Endothelial cell (in vitro differentiated cells): ENCODE measurements at regions not wholly inside any gene's neighbourhood (a gene's known extent, or its start where the extent isn't known, plus 50 kb on each side); places are given as distances from the start of the nearest gene placed in this dataset.

Source experiments
- DNase-seq: peaks from one replicate; pipeline ENCODE4 v3.0.0; 2021; ENCODE audit warnings: low spot score
- H3K27ac Mint-ChIP-seq: one replicate; pipeline ENCODE4 v1.8.0; 2021; ENCODE audit warnings: mixed read lengths, inconsistent platforms; ENCODE audit not compliant: unreplicated experiment
- H3K27me3 Mint-ChIP-seq: one replicate; pipeline ENCODE4 v1.8.0; 2021; ENCODE audit warnings: mild to moderate bottlenecking, moderate library complexity, mixed read lengths, inconsistent platforms; ENCODE audit not compliant: unreplicated experiment
- H3K36me3 Mint-ChIP-seq: one replicate; pipeline ENCODE4 v1.8.0; 2021; ENCODE audit warnings: mild to moderate bottlenecking, low read depth, mixed read lengths, inconsistent platforms; ENCODE audit not compliant: unreplicated experiment
- H3K4me1 Mint-ChIP-seq: one replicate; pipeline ENCODE4 v1.8.0; 2021; ENCODE audit warnings: mild to moderate bottlenecking, mixed read lengths, inconsistent platforms; ENCODE audit not compliant: unreplicated experiment
- H3K4me3 Mint-ChIP-seq: one replicate; pipeline ENCODE4 v1.8.0; 2021; ENCODE audit warnings: mild to moderate bottlenecking, mixed read lengths, inconsistent platforms; ENCODE audit not compliant: unreplicated experiment
- H3K9me3 Mint-ChIP-seq: one replicate; pipeline ENCODE4 v1.8.0; 2021; ENCODE audit warnings: mixed read lengths, inconsistent platforms; ENCODE audit not compliant: unreplicated experiment
- TF ChIP-seq, protein P1 (sequence below): fragments of 200-600 bp; sonication (generic); IDR thresholded peaks from one replicate; pipeline ENCODE4 v1.5.0; 2021; ENCODE audit warnings: antibody characterized with exemption; ENCODE audit not compliant: unreplicated experiment

DNA sequence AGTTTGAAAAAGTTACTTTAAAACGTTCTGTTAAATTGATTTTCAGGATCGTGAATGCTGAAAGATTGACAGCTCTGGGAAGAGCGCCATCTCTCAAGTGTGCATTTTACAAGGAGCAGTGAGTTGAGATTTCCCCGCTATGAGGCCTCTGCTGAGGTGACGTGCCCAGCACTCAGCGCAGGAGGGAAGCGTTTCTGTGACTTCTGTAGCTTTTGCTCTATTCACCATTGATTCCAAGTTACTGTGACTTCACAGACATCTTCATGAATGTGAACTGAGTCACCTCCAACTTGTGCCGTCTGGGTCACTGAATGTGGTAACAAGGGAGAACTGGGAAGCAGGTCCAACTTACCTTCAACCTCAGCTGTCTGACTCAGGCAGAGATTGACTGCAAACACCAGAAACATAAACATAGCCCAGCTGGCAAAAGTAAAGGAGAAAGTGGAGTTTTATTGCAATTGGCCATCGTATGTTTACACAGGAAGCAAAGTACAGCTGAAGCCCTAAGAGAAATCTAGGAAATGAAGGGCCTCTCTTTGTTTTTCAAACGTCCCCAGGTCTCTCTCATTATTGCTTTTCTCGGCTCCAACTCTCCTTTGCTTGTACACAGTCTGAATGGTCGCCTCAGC lies 428.8 kb upstream of the CLINT1 start:
- Mint-ChIP-seq H3K9me3 (no peaks in the 10 kb centered on the region), H3K36me3 (no peaks in the 10 kb centered on the region), H3K27me3 (peaks cover 2% of the 10 kb centered on the region), H3K27ac (peak overlapping the region; percentile 22), H3K4me1 (peaks cover 9% of the 10 kb centered on the region), H3K4me3 (no peak overlapping the region)
- DNase-seq, result no peak
- TF ChIP-seq, protein P1, sequence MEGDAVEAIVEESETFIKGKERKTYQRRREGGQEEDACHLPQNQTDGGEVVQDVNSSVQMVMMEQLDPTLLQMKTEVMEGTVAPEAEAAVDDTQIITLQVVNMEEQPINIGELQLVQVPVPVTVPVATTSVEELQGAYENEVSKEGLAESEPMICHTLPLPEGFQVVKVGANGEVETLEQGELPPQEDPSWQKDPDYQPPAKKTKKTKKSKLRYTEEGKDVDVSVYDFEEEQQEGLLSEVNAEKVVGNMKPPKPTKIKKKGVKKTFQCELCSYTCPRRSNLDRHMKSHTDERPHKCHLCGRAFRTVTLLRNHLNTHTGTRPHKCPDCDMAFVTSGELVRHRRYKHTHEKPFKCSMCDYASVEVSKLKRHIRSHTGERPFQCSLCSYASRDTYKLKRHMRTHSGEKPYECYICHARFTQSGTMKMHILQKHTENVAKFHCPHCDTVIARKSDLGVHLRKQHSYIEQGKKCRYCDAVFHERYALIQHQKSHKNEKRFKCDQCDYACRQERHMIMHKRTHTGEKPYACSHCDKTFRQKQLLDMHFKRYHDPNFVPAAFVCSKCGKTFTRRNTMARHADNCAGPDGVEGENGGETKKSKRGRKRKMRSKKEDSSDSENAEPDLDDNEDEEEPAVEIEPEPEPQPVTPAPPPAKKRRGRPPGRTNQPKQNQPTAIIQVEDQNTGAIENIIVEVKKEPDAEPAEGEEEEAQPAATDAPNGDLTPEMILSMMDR, result no peak

- no peak overlapping the region for H3K27ac Mint-ChIP-seq
- DNase-seq, result no peak
- H3K4me1 Mint-ChIP-seq, result peaks cover 9% of the 10 kb centered on the region
- no peaks in the 10 kb centered on the region for H3K9me3 Mint-ChIP-seq
- no peaks in the 10 kb centered on the region for H3K36me3 Mint-ChIP-seq
- TF ChIP-seq, protein P1, result no peak
- no peak overlapping the region for H3K4me3 Mint-ChIP-seq
- peaks cover 2% of the 10 kb centered on the region for H3K27me3 Mint-ChIP-seq
These were observed 427.9 kb upstream of the CLINT1 start for GRCh38 chr5:158286827-158287226.

DNA sequence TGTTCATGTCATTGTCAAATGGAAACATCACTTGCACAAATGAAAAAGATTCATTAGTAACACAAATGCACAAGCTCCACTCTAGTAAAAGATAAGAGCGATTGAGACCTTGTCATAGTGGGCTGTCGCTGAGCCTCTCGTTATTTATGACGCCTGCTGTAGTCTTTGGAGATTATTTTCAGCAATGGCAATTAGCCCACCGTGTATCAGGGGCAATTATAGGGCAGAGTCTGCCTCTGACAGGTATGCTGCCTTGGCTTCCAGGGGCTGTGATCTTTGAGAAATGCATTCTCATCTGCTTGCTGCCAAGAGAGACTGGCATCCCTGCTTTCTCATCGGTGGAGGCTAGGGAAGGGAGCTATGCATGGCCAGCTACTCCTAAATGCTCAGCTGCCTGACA lies 426.8 kb upstream of the CLINT1 start:
- H3K27me3 Mint-ChIP-seq, result peaks cover 2% of the 10 kb centered on the region
- no peak overlapping the region for H3K27ac Mint-ChIP-seq
- DNase-seq, result no peak
- peaks cover 9% of the 10 kb centered on the region for H3K4me1 Mint-ChIP-seq
- H3K9me3 Mint-ChIP-seq, result no peaks in the 10 kb centered on the region
- no peaks in the 10 kb centered on the region for H3K36me3 Mint-ChIP-seq
- H3K4me3 Mint-ChIP-seq, result no peak overlapping the region
- TF ChIP-seq, protein P1, result no peak

GRCh38 chr5:158284242-158284641 lies 425.3 kb upstream of the CLINT1 start:
- TF ChIP-seq, protein P1, result no peak
- Mint-ChIP-seq H3K27ac (no peak overlapping the region), H3K9me3 (no peaks in the 10 kb centered on the region), H3K36me3 (no peaks in the 10 kb centered on the region), H3K4me1 (peaks cover 9% of the 10 kb centered on the region), H3K27me3 (peaks cover 2% of the 10 kb centered on the region), H3K4me3 (no peak overlapping the region)
- no peak for DNase-seq

DNA sequence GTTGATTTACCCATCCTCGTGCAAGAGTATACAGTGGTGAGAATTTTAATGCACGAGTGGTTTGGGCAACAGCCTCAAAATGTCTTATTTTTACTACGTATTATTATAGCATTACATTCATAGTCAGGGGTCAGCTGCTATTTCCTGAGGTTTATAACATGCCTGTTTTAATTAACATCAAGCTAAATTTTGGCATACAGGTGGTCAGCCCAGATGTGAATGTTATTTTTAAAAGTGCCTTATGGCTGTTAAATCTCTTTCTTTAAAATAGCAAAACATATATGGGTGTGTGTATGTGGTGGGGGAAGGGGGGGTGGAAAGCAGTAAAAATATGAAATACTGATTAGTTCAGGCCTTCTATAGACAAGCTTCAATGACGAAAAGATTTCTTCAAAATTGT lies 424.5 kb upstream of the CLINT1 start:
- TF ChIP-seq, protein P1, result no peak
- DNase-seq, result no peak
- Mint-ChIP-seq H3K27me3 (peaks cover 2% of the 10 kb centered on the region), H3K4me1 (peaks cover 9% of the 10 kb centered on the region), H3K9me3 (no peaks in the 10 kb centered on the region), H3K36me3 (no peaks in the 10 kb centered on the region), H3K27ac (no peak overlapping the region), H3K4me3 (no peak overlapping the region)
